Lower lobe of right lung (tissue), 2 donors: ENCODE measurements at regions not wholly inside any gene's neighbourhood (a gene's known extent, or its start where the extent isn't known, plus 50 kb on each side); places are given as distances from the start of the nearest gene placed in this dataset.

Experiments
- ATAC-seq, 2 donors: fragments of 200-7000 bp; cut with Tn5 transposase; one replicate each; pipeline ENCODE4 v1.9.1; 2020 to 2022; ENCODE audit warnings: mild to moderate bottlenecking in 2 of 2, moderate library complexity in 2 of 2
- DNase-seq: peaks from one replicate; pipeline ENCODE4 v3.0.0-alpha.2; 2020
- H3K27ac ChIP-seq: fragments of 200-600 bp; one replicate; pipeline ENCODE4 v1.8.0; 2022
- H3K27me3 ChIP-seq: fragments of 200-600 bp; one replicate; pipeline ENCODE4 v1.8.0; 2022; ENCODE audit warnings: low read depth
- H3K36me3 ChIP-seq: fragments of 200-600 bp; one replicate; pipeline ENCODE4 v1.8.0; 2022; ENCODE audit warnings: mild to moderate bottlenecking
- H3K4me1 ChIP-seq: fragments of 200-600 bp; one replicate; pipeline ENCODE4 v1.8.0; 2022
- H3K4me3 ChIP-seq: fragments of 200-600 bp; one replicate; pipeline ENCODE4 v1.8.0; 2022; ENCODE audit warnings: mild to moderate bottlenecking
- H3K9me3 ChIP-seq: fragments of 200-600 bp; one replicate; pipeline ENCODE4 v1.8.0; 2022
- intact Hi-C: fragments of 100-400 bp; cut with DNase I; formaldehyde crosslinking; loops from one replicate; pipeline ENCODE4 v1.11.0; 2022
- TF ChIP-seq, protein P1 (sequence below): fragments of 200-600 bp; IDR thresholded peaks from one replicate; pipeline ENCODE4 v1.8.0; 2022; ENCODE audit warnings: antibody characterized with exemption, mild to moderate bottlenecking
- donor health status: DM: no; HTN: yes; CAD: no; lungs with severe emphysema.

DNA sequence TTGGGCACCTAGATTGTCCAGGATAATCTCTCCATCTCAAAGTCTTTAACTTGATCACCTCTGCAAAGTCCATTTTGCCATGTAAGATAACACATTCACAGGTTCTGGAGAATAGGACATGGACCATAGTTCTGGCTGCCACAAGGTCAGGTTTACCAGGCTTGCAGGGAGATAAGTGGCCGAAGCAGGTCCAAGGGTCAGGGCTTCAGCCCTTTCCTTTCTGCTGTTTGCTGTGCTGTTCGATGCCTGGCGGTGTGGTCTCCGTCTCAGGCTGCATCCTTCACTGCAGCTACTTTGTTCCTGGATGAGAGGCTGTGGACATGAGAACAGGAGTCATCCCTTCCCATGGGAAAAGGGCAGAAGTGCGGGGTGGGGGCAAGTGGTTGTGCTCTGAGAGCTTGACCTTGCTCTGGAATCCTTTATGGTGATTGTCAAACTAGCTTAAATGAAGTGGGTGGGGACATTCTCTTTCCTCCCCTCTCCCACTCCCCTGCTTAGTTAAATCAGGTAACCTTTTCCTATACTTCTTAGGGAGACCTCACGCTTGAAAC is 320.2 kb upstream of the C2CD4B start:
- intact Hi-C loops: no loop called here
- Histone ChIP-seq H3K27ac (no peak overlapping the region), H3K27me3 (no peaks in the 10 kb centered on the region), H3K4me3 (no peak overlapping the region), H3K36me3 (no peaks in the 10 kb centered on the region), H3K9me3 (no peaks in the 10 kb centered on the region), H3K4me1 (no peaks in the 10 kb centered on the region)
- TF ChIP-seq, protein P1, sequence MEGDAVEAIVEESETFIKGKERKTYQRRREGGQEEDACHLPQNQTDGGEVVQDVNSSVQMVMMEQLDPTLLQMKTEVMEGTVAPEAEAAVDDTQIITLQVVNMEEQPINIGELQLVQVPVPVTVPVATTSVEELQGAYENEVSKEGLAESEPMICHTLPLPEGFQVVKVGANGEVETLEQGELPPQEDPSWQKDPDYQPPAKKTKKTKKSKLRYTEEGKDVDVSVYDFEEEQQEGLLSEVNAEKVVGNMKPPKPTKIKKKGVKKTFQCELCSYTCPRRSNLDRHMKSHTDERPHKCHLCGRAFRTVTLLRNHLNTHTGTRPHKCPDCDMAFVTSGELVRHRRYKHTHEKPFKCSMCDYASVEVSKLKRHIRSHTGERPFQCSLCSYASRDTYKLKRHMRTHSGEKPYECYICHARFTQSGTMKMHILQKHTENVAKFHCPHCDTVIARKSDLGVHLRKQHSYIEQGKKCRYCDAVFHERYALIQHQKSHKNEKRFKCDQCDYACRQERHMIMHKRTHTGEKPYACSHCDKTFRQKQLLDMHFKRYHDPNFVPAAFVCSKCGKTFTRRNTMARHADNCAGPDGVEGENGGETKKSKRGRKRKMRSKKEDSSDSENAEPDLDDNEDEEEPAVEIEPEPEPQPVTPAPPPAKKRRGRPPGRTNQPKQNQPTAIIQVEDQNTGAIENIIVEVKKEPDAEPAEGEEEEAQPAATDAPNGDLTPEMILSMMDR: no peak
- DNase-seq: no peak
- no peak for ATAC-seq

DNA sequence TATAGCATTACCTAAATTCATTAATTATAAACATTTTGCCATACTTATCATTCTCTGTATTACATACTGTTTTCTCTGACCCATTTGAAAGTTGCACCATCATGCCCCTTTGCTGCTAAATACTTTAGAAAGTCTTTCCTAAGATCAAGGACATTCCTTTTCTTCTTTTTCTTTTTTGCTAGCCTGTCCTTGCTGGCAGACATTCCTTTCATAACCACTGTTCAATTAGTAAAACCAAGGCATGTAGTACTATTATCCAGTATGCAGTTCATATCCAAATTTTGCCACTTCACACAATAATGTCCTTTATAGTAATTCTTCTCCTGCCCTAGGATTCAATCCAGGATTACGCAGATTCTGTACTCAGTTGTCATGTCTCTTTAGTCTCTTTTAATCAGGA is 321.0 kb upstream of the C2CD4B start:
- DNase-seq (no peak), ATAC-seq (no peak)
- Histone ChIP-seq H3K36me3 (no peaks in the 10 kb centered on the region), H3K27ac (no peak overlapping the region), H3K27me3 (no peaks in the 10 kb centered on the region), H3K4me1 (no peaks in the 10 kb centered on the region), H3K4me3 (no peak overlapping the region), H3K9me3 (no peaks in the 10 kb centered on the region)
- intact Hi-C loops: no loop called here
- TF ChIP-seq, protein P1: no peak

DNA sequence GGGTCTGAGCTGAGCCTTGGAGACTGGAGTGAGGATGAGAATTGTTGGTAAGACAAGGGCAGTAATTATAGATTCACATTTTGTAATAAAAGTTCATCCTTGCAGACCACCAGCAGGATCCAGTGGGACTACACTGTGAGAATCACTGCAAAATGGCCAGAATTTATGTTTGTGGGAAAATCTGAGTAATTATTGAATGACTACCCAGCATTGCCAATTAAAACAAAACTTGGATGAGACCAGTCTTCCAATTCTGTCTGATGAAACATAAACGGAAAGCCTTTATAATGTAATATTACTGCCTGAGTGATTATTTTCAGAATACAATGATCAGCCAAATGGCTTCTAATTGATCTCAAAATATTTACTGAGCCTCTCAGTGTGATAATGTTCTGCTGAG is 323.3 kb upstream of the C2CD4B start:
- no peak for DNase-seq
- no peak overlapping the region for H3K27ac ChIP-seq
- H3K4me1 ChIP-seq: no peaks in the 10 kb centered on the region
- H3K36me3 ChIP-seq: no peaks in the 10 kb centered on the region
- no peak overlapping the region for H3K4me3 ChIP-seq
- H3K9me3 ChIP-seq: no peaks in the 10 kb centered on the region
- no peaks in the 10 kb centered on the region for H3K27me3 ChIP-seq
- TF ChIP-seq, protein P1: no peak
- intact Hi-C loops: no loop called here
- no peak for ATAC-seq

DNA sequence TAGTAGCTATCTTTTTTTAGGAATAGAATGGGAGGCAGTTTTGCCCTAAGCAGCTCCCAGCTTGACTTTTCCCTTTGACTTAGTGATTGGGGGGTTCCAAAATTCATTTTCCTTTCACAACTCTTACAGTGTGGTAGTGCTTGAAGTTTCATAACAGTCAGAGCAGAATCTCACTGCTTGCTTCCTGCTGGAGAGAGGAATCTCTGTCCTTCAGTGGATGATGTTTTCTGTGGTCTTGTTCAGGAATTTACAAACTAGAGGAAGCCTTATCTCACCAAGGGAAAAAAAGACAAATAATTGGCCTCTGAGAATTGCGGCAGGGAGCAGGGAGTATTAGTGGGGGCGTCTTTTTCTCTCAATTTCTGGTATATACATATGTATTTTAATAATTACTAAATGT is 326.6 kb upstream of the C2CD4B start:
- TF ChIP-seq, protein P1: no peak
- intact Hi-C loops: no loop called here
- DNase-seq (no peak), ATAC-seq (no peak)
- Histone ChIP-seq H3K36me3 (no peaks in the 10 kb centered on the region), H3K4me3 (no peak overlapping the region), H3K9me3 (no peaks in the 10 kb centered on the region), H3K27me3 (no peaks in the 10 kb centered on the region), H3K4me1 (peaks cover 3% of the 10 kb centered on the region), H3K27ac (no peak overlapping the region)

DNA sequence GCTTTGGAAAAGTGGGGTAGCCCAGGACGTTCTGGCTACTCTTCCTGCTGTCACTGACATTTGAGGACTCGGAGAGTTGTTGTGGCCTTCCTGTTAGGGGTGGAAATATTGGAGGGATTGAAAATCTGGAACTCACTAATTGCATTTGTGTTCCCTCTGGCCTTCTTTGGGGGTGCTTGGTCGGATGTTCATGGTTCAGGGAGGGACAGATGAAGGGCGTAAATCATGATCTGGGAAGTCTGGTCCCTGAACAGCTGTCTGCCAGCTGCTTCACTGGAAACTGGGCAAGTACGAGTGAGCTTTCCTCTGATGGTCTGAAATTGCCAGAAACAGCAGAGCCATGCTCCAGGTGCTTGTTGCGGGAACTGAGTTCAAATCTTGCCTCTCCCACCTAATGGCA is 327.8 kb upstream of the C2CD4B start:
- H3K4me3 ChIP-seq: no peak overlapping the region
- no peak overlapping the region for H3K27ac ChIP-seq
- intact Hi-C loops: no loop called here
- peaks cover 3% of the 10 kb centered on the region for H3K4me1 ChIP-seq
- DNase-seq (no peak), ATAC-seq (no peak)
- H3K9me3 ChIP-seq: no peaks in the 10 kb centered on the region
- no peaks in the 10 kb centered on the region for H3K27me3 ChIP-seq
- H3K36me3 ChIP-seq: no peaks in the 10 kb centered on the region
- TF ChIP-seq, protein P1: no peak

DNA sequence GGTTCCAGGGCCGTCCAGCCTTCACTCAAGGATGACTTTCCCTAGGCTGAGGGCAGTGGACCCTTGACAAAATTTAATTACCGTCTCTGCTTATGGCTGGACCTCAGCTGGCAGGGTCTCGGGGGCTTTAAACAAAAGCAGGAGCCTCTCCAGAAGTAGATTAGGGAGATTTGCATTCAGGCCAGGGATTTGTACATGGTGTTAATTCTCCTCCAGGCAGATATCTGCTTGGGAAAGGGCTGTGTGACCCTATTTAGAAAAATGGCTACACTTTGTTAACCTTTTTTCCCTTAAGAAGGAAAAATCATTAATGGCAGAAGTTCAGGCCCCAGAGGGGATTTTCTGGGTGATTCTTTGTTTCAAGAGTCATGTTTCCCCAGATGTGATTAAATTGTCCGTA is 329.1 kb upstream of the C2CD4B start:
- intact Hi-C loops: no loop called here
- no peaks in the 10 kb centered on the region for H3K9me3 ChIP-seq
- TF ChIP-seq, protein P1: no peak
- no peak for DNase-seq
- no peak overlapping the region for H3K4me3 ChIP-seq
- ATAC-seq: no peak
- H3K27me3 ChIP-seq: no peaks in the 10 kb centered on the region
- H3K27ac ChIP-seq: no peak overlapping the region
- no peaks in the 10 kb centered on the region for H3K36me3 ChIP-seq
- peaks cover 3% of the 10 kb centered on the region for H3K4me1 ChIP-seq
